ENCODE measurements at regions not wholly inside any gene's neighbourhood (a gene's known extent, or its start where the extent isn't known, plus 50 kb on each side); places are given as distances from the start of the nearest gene placed in this dataset.

DNA sequence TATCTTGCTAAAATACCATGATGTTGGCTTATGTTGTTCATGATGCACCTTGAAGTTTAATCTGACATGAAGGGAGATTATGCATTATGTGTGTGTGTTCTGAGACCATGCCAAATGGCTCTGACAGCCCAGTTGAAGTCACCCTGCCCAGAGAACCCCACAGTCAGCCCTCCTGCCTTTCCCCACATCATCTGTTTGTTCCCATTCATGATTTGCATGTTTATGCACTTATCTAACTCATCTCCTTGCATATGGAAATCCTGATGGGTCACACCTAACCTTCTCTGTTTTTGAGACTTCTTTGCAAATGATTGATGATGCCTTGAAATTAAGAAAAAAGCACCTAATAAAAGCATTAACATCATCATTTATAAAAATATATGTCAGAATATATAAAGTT is 752.2 kb downstream of the GALR1 start:
- intact Hi-C loops (cut with DNase I): no loop called here
- DNase-seq (no peak), ATAC-seq (no peak)
- peaks cover 0 to 20% of the 10 kb centered on the region in 2 donors for H3K27me3 ChIP-seq
- H3K4me1 ChIP-seq: no peaks in the 10 kb centered on the region
- TF ChIP-seq, protein P1, sequence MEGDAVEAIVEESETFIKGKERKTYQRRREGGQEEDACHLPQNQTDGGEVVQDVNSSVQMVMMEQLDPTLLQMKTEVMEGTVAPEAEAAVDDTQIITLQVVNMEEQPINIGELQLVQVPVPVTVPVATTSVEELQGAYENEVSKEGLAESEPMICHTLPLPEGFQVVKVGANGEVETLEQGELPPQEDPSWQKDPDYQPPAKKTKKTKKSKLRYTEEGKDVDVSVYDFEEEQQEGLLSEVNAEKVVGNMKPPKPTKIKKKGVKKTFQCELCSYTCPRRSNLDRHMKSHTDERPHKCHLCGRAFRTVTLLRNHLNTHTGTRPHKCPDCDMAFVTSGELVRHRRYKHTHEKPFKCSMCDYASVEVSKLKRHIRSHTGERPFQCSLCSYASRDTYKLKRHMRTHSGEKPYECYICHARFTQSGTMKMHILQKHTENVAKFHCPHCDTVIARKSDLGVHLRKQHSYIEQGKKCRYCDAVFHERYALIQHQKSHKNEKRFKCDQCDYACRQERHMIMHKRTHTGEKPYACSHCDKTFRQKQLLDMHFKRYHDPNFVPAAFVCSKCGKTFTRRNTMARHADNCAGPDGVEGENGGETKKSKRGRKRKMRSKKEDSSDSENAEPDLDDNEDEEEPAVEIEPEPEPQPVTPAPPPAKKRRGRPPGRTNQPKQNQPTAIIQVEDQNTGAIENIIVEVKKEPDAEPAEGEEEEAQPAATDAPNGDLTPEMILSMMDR (IDR thresholded peaks at IDR 0.05): no peak
- no peak overlapping the region for H3K27ac ChIP-seq
- no peaks in the 10 kb centered on the region for H3K36me3 ChIP-seq
- H3K4me3 ChIP-seq: no peak overlapping the region
- peaks cover 0 to 18% of the 10 kb centered on the region in 2 donors for H3K9me3 ChIP-seq

DNA sequence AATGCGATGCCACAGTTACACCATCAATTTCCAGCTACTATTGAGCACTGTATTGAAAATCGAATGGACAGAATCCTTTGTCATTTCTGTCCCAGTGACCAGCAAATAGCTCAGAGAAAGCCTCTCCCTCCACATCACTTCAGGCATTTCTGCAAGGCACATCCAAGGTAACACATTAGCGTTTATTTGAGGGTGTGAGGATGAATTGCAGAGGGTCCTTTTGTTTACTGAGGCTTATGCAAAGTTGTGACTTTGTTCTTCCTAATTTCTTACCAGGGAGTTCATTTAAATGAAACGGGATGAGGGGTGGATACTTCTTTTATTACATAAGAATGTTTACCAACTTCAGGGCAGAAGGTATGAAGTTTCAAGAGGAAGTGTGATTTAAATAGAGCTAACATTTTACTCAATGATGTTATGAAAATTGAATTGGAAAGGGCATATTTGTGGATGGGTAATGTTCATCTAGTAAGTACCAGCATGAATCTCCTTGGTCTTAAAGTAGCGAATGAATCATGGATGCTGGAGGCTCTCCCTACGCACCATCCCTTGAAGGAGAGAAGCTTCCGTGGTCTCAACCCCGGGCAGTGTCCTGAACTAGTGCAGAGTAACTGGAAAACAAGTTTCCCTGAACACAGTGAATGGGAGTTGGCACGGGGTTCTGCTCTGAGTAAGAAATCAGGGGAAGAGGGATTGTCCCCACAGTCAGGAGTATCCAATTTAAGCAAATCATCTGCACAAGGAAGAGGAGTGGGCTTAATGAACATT is 756.5 kb downstream of the GALR1 start:
- intact Hi-C loops (cut with DNase I): no loop called here
- no peak overlapping the region for H3K4me3 ChIP-seq
- no peaks in the 10 kb centered on the region for H3K36me3 ChIP-seq
- no peak overlapping the region for H3K27ac ChIP-seq
- H3K27me3 ChIP-seq: peaks cover 0 to 28% of the 10 kb centered on the region in 2 donors
- no peak for ATAC-seq
- TF ChIP-seq, protein P1 (IDR thresholded peaks at IDR 0.05): no peak
- DNase-seq: no peak
- H3K4me1 ChIP-seq: no peaks in the 10 kb centered on the region
- peaks cover 0 to 8% of the 10 kb centered on the region in 2 donors for H3K9me3 ChIP-seq

- ATAC-seq (no peak), DNase-seq (no peak)
- no peak overlapping the region for H3K4me3 ChIP-seq
- no peaks in the 10 kb centered on the region for H3K36me3 ChIP-seq
- H3K27me3 ChIP-seq: peaks cover 0 to 28% of the 10 kb centered on the region in 2 donors
- H3K27ac ChIP-seq: no peak overlapping the region
- no peaks in the 10 kb centered on the region for H3K4me1 ChIP-seq
- TF ChIP-seq, protein P1 (IDR thresholded peaks at IDR 0.05): no peak
- H3K9me3 ChIP-seq: peaks cover 0 to 1% of the 10 kb centered on the region in 2 donors
- intact Hi-C loops (cut with DNase I): no loop called here
Observed at GRCh38 chr18:78006774-78007260, 757.2 kb downstream of the GALR1 start.

DNA sequence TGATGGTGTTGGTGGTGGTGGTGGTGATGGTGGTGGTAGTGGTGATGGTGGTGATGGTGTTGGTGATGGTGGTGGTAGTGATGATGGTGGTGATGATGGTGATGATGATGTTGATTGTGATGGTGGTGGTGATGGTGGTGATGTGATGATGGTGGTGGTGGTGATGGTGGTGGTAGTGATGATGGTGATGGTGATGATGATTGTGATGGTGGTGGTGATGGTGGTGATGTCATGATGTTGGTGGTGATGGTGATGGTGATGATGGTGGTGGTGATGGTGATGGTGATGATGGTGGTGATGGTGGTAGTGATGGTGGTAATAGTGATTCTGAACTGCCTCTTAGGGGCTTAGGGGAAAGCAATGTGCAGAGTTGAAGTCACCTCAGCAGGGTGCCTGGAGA is 760.7 kb downstream of the GALR1 start:
- H3K36me3 ChIP-seq: no peaks in the 10 kb centered on the region
- intact Hi-C loops (cut with DNase I): no loop called here
- TF ChIP-seq, protein P1 (IDR thresholded peaks at IDR 0.05): no peak
- no peak overlapping the region for H3K27ac ChIP-seq
- no peak overlapping the region for H3K4me3 ChIP-seq
- H3K4me1 ChIP-seq: no peaks in the 10 kb centered on the region
- no peak for ATAC-seq
- H3K9me3 ChIP-seq: no peaks in the 10 kb centered on the region
- peaks cover 0 to 21% of the 10 kb centered on the region in 2 donors for H3K27me3 ChIP-seq
- no peak for DNase-seq

GRCh38 chr18:78017869-78018268 is 768.2 kb downstream of the GALR1 start:
- no peak overlapping the region for H3K27ac ChIP-seq
- TF ChIP-seq, protein P1 (IDR thresholded peaks at IDR 0.05): no peak
- H3K36me3 ChIP-seq: no peaks in the 10 kb centered on the region
- peaks cover 0 to 10% of the 10 kb centered on the region in 2 donors for H3K27me3 ChIP-seq
- intact Hi-C loops (cut with DNase I): no loop called here
- no peak for DNase-seq
- no peak for ATAC-seq
- no peak overlapping the region for H3K4me3 ChIP-seq
- no peaks in the 10 kb centered on the region for H3K4me1 ChIP-seq
- no peaks in the 10 kb centered on the region for H3K9me3 ChIP-seq

Measured in left lung (tissue), 4 donors.